ENCODE measurements at regions not wholly inside any gene's neighbourhood (a gene's known extent, or its start where the extent isn't known, plus 50 kb on each side); places are given as distances from the start of the nearest gene placed in this dataset.

DNA sequence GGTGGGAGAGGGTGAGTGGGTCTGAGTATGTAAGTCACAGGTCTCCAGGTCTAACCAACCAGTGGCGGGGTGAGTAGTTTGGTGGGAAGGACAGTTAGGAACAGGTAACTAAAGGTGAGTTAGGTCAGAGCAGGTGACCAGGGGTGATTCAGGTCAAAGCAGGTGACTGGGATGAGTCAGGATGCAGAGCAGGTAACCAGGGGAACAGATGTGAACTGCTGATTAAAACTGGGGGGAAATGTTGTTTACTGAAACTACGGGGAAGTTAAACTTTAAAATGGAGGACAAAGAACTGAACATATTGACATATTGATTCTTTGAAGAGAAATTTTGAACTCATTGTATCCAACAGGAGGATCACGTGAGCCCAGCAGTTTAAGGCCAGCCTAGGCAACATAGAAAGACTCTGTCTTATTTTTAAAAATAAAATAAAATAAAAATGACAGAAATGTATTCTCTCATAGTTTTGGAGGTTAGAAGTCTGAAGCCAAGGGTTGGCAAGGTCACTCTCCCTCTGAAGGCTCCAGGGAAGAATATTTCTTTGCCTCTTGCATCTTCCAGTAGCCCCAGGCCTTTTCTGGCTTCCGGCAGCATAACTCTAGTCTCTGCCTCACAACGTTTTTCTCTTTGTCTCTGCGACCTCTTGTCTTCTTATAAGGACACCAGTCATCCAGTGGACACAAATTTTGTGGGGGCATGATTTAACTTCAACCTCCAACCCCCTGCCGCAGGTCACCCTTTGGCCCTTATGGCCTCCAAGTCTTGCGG is 64.3 kb upstream of the TINAGL1 start:
- Histone ChIP-seq H3K9me3 (no peaks in the 10 kb centered on the region), H3K27me3 (peaks cover 0 to 12% (median 0%) of the 10 kb centered on the region in 4 donors), H3K4me3 (no peak overlapping the region), H3K4me1 (no peaks in the 10 kb centered on the region), H3K36me3 (no peaks in the 10 kb centered on the region), H3K27ac (replicated peaks in 1 of 4) (no peak overlapping the region)
- no peak for TF ChIP-seq CTCF (IDR thresholded peaks at IDR 0.05)
- TF ChIP-seq POLR2AphosphoS5 (IDR thresholded peaks at IDR 0.05): no peak
- no peak for TF ChIP-seq EP300 (IDR thresholded peaks at IDR 0.05)
- no peak for TF ChIP-seq POLR2A (IDR thresholded peaks at IDR 0.05; ENCODE audit: low read depth)
- intact Hi-C loops (cut with DNase I): no loop called here
- DNase-seq (ENCODE audit: extremely low spot score): no peak
- 66% methylated on average over 8 of the region's 8 CpGs for WGBS

- Histone ChIP-seq H3K36me3 (no peaks in the 10 kb centered on the region), H3K27ac (replicated peaks in 1 of 4) (no peak overlapping the region), H3K4me3 (no peak overlapping the region), H3K9me3 (no peaks in the 10 kb centered on the region), H3K27me3 (no peaks in the 10 kb centered on the region), H3K4me1 (no peaks in the 10 kb centered on the region)
- 90% methylated on average over 4 of the region's 5 CpGs for WGBS
- TF ChIP-seq CTCF (IDR thresholded peaks at IDR 0.05) (no peak), POLR2A (IDR thresholded peaks at IDR 0.05; ENCODE audit: low read depth) (no peak), POLR2AphosphoS5 (IDR thresholded peaks at IDR 0.05) (no peak), EP300 (IDR thresholded peaks at IDR 0.05) (no peak)
- no peak for DNase-seq (ENCODE audit: extremely low spot score)
- intact Hi-C loops (cut with DNase I): no loop called here
Measured at GRCh38 chr1:31514117-31514516, 62.2 kb upstream of the TINAGL1 start.

- intact Hi-C loops (cut with DNase I): no loop called here
- TF ChIP-seq EP300 (IDR thresholded peaks at IDR 0.05): no peak
- no peak for TF ChIP-seq POLR2A (IDR thresholded peaks at IDR 0.05; ENCODE audit: low read depth)
- TF ChIP-seq POLR2AphosphoS5 (IDR thresholded peaks at IDR 0.05): no peak
- TF ChIP-seq CTCF (IDR thresholded peaks at IDR 0.05): no peak
- Histone ChIP-seq H3K4me1 (no peaks in the 10 kb centered on the region), H3K4me3 (no peak overlapping the region), H3K27ac (replicated peaks in 1 of 4) (no peak overlapping the region), H3K36me3 (no peaks in the 10 kb centered on the region), H3K27me3 (no peaks in the 10 kb centered on the region), H3K9me3 (peaks cover 0 to 7% (median 2%) of the 10 kb centered on the region in 4 donors)
- no peak for DNase-seq (ENCODE audit: extremely low spot score)
- 73% methylated on average over 7 of the region's 7 CpGs for WGBS
Measured at GRCh38 chr1:31515056-31515775, 61.1 kb upstream of the TINAGL1 start.

GRCh38 chr1:31515936-31516335 is 60.4 kb upstream of the TINAGL1 start:
- Histone ChIP-seq H3K4me1 (no peaks in the 10 kb centered on the region), H3K4me3 (no peak overlapping the region), H3K27me3 (no peaks in the 10 kb centered on the region), H3K36me3 (no peaks in the 10 kb centered on the region), H3K9me3 (peaks cover 0 to 7% (median 2%) of the 10 kb centered on the region in 4 donors), H3K27ac (replicated peaks in 1 of 4) (no peak overlapping the region)
- intact Hi-C loops (cut with DNase I): no loop called here
- no peak for TF ChIP-seq POLR2A (IDR thresholded peaks at IDR 0.05; ENCODE audit: low read depth)
- TF ChIP-seq POLR2AphosphoS5 (IDR thresholded peaks at IDR 0.05): no peak
- no peak for TF ChIP-seq EP300 (IDR thresholded peaks at IDR 0.05)
- no peak for TF ChIP-seq CTCF (IDR thresholded peaks at IDR 0.05)
- DNase-seq (ENCODE audit: extremely low spot score): no peak
- WGBS: 88% methylated on average over 4 of the region's 4 CpGs
